ENCODE measurements at regions not wholly inside any gene's neighbourhood (a gene's known extent, or its start where the extent isn't known, plus 50 kb on each side); places are given as distances from the start of the nearest gene placed in this dataset.

- no peak for DNase-seq (ENCODE audit: low spot score)
- CTCF ChIA-PET, result no interaction called here
- H3K27ac ChIP-seq, result no peak overlapping the region
- POLR2A ChIA-PET (ENCODE audit: low non-redundant PET), result no interaction called here
- no peak for TF ChIP-seq CTCF (conservative IDR thresholded peaks at IDR 0.05; ENCODE audit: low read depth)
Observed at GRCh38 chr10:123266971-123267370, 112.8 kb downstream of the BUB3 start.

- TF ChIP-seq CTCF (conservative IDR thresholded peaks at IDR 0.05; ENCODE audit: low read depth), result no peak
- H3K27ac ChIP-seq, result no peak overlapping the region
- ChIA-PET POLR2A (ENCODE audit: low non-redundant PET) (no interaction called here), CTCF (no interaction called here)
- DNase-seq (ENCODE audit: low spot score), result no peak
Observed at GRCh38 chr10:123269017-123269552, 114.9 kb downstream of the BUB3 start.

- ChIA-PET POLR2A (ENCODE audit: low non-redundant PET) (no interaction called here), CTCF (no interaction called here)
- H3K27ac ChIP-seq, result no peak overlapping the region
- DNase-seq (ENCODE audit: low spot score), result no peak
- no peak for TF ChIP-seq CTCF (conservative IDR thresholded peaks at IDR 0.05; ENCODE audit: low read depth)
Observed at GRCh38 chr10:123269675-123270074, 115.5 kb downstream of the BUB3 start.

- no peak for TF ChIP-seq CTCF (conservative IDR thresholded peaks at IDR 0.05; ENCODE audit: low read depth)
- POLR2A ChIA-PET (ENCODE audit: low non-redundant PET), result no interaction called here
- CTCF ChIA-PET, result interaction anchor here (0.9 kb wide), 1 partner anchor 11 kb away, joined by 3 read pairs; no protein-coding TSS in a partner anchor
- H3K27ac ChIP-seq, result no peak overlapping the region
- no peak for DNase-seq (ENCODE audit: low spot score)
Observed at GRCh38 chr10:123270221-123270620, 116.0 kb downstream of the BUB3 start.

DNA sequence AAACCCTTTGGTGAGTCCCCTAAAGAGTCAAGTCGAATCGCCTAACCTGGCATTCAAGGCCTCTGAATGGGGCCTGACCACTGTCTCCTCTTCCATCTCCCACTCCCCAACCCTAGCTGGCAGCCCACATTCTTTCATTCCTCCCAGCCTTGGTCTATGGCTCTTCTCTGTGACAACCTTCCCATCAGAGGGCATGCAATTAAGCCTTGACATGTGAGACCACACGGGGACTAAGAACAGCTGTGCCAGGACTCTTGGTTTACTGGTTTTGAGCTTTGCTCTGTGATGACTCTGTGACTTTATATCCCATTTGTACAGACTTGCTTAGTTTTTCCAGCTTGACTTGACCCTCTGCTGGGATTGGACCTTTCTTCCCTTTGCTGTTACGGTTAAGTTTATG lies 116.6 kb downstream of the BUB3 start:
- ChIA-PET CTCF (interaction anchor here (0.7 to 0.9 kb wide), 2 partner anchors 12 to 29 kb away, joined by 3 read pairs; no protein-coding TSS in a partner anchor), POLR2A (ENCODE audit: low non-redundant PET) (no interaction called here)
- TF ChIP-seq CTCF (conservative IDR thresholded peaks at IDR 0.05; ENCODE audit: low read depth), result no peak
- H3K27ac ChIP-seq, result no peak overlapping the region
- no peak for DNase-seq (ENCODE audit: low spot score)

DNA sequence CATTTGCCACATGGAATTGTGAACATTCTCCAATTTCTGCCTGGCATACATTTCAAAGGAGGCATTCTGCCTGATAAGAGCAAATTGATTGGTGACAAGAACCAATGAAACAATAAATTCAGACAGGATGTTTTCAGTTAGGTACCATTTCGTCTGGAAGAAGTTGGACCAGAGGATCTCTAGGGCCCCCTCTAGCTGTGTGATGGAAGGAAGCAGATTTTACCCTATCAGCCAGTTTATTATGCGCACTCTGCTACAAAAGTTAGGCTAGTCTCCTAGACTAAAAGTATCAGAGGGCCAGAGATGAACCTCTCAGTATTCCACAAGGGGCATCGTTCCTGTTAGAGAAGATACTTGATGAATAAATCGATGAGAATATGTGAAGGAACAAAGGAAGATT lies 118.0 kb downstream of the BUB3 start:
- no peak for DNase-seq (ENCODE audit: low spot score)
- TF ChIP-seq CTCF (conservative IDR thresholded peaks at IDR 0.05; ENCODE audit: low read depth), result no peak
- CTCF ChIA-PET, result no interaction called here

More for the DNA sequence above, 118.0 kb downstream of the BUB3 start:
- H3K27ac ChIP-seq, result no peak overlapping the region
- POLR2A ChIA-PET (ENCODE audit: low non-redundant PET), result no interaction called here
